Uterus (tissue), 3 donors: ENCODE measurements at regions not wholly inside any gene's neighbourhood (a gene's known extent, or its start where the extent isn't known, plus 50 kb on each side); places are given as distances from the start of the nearest gene placed in this dataset.
A peak's percentile ranks its signal among the peaks of the same experiment; 100 is the strongest.

Source experiments
- DNase-seq, 2 donors: peaks; one replicate each; pipeline ENCODE4 v3.0.0-alpha.2; 2019 to 2020
- H3K27ac ChIP-seq, 2 donors: fragments of 200-600 bp; sonication (generic); 1 replicate in 1 of 2; 2 replicates in 1 of 2; pipeline ENCODE4 v1.5.1; 2016 to 2018
- H3K27me3 ChIP-seq, 2 donors: fragments of 200-600 bp; sonication (generic); one replicate each; pipeline ENCODE4 v1.5.1; 2018 to 2019; ENCODE audit warnings: control low read depth in 1 of 2
- H3K36me3 ChIP-seq, 2 donors: fragments of 200-600 bp; sonication (generic); one replicate each; pipeline ENCODE4 v1.5.1; 2019; ENCODE audit warnings: control low read depth in 1 of 2
- H3K4me1 ChIP-seq, 2 donors: fragments of 200-600 bp; sonication (generic); one replicate each; pipeline ENCODE4 v1.5.1; 2018 to 2019; ENCODE audit warnings: control low read depth in 1 of 2
- H3K4me3 ChIP-seq, 2 donors: fragments of 200-600 bp; sonication (generic); 1 replicate in 1 of 2; 2 replicates in 1 of 2; pipeline ENCODE4 v1.5.1; 2018 to 2019; ENCODE audit warnings: mild to moderate bottlenecking in 1 of 2
- H3K9me3 ChIP-seq, 2 donors: fragments of 200-600 bp; sonication (generic); one replicate each; pipeline ENCODE4 v1.5.1; 2019; ENCODE audit warnings: control low read depth in 1 of 2
- CTCF ChIP-seq, 4 experiments: fragments of 200-600 bp in 2 of 4; fragments of 450-650 bp in 2 of 4; sonication (generic) in 2 of 4; IDR thresholded peaks; one replicate each; pipeline ENCODE4 v1.5.1; 2016 to 2019; ENCODE audit warnings: antibody characterized with exemption in 4 of 4, mild to moderate bottlenecking in 2 of 4, moderate library complexity in 1 of 4
- POLR2A ChIP-seq, 2 donors: fragments of 450-650 bp; IDR thresholded peaks; one replicate each; pipeline ENCODE4 v1.6.1; 2016; ENCODE audit warnings: antibody characterized with exemption in 2 of 2, mild to moderate bottlenecking in 1 of 2, moderate library complexity in 1 of 2
- intact Hi-C: fragments of 100-400 bp; cut with DNase I; formaldehyde crosslinking; loops from one replicate; pipeline ENCODE4 v1.15.1; 2023; ENCODE audit warnings: low total_unique reads
- donor health status: DM: yes; HTN: yes; CAD: no.

- intact Hi-C loops: no loop called here
- Histone ChIP-seq H3K36me3 (no peaks in the 10 kb centered on the region), H3K27ac (peak overlapping the region in 1 of 2 donors; percentile 5), H3K27me3 (no peaks in the 10 kb centered on the region), H3K4me1 (no peaks in the 10 kb centered on the region), H3K4me3 (no peak overlapping the region), H3K9me3 (no peaks in the 10 kb centered on the region)
- no peak for TF ChIP-seq CTCF (IDR thresholded peaks at IDR 0.05)
- TF ChIP-seq POLR2A (IDR thresholded peaks at IDR 0.05): no peak
- no peak for DNase-seq
These were observed 109.6 kb upstream of the ARHGEF3 start for GRCh38 chr3:56911363-56911762.

GRCh38 chr3:56909349-56909748 lies 107.6 kb upstream of the ARHGEF3 start:
- Histone ChIP-seq H3K27me3 (no peaks in the 10 kb centered on the region), H3K4me3 (no peak overlapping the region), H3K9me3 (no peaks in the 10 kb centered on the region), H3K4me1 (no peaks in the 10 kb centered on the region), H3K36me3 (no peaks in the 10 kb centered on the region), H3K27ac (no peak overlapping the region)
- TF ChIP-seq CTCF (IDR thresholded peaks at IDR 0.05) (no peak), POLR2A (IDR thresholded peaks at IDR 0.05) (no peak)
- intact Hi-C loops: no loop called here
- no peak for DNase-seq

- H3K9me3 ChIP-seq: no peaks in the 10 kb centered on the region
- H3K36me3 ChIP-seq: no peaks in the 10 kb centered on the region
- intact Hi-C loops: no loop called here
- H3K27me3 ChIP-seq: no peaks in the 10 kb centered on the region
- H3K4me3 ChIP-seq: no peak overlapping the region
- DNase-seq: no peak
- no peak overlapping the region for H3K27ac ChIP-seq
- no peaks in the 10 kb centered on the region for H3K4me1 ChIP-seq
- no peak for TF ChIP-seq CTCF (IDR thresholded peaks at IDR 0.05)
- TF ChIP-seq POLR2A (IDR thresholded peaks at IDR 0.05): no peak
These were observed 106.3 kb upstream of the ARHGEF3 start for GRCh38 chr3:56908004-56908403.

- Histone ChIP-seq H3K4me1 (no peaks in the 10 kb centered on the region), H3K4me3 (no peak overlapping the region), H3K27me3 (no peaks in the 10 kb centered on the region), H3K36me3 (no peaks in the 10 kb centered on the region), H3K9me3 (no peaks in the 10 kb centered on the region), H3K27ac (no peak overlapping the region)
- no peak for TF ChIP-seq CTCF (IDR thresholded peaks at IDR 0.05)
- TF ChIP-seq POLR2A (IDR thresholded peaks at IDR 0.05): no peak
- intact Hi-C loops: no loop called here
- DNase-seq: no peak
These were observed 102.9 kb upstream of the ARHGEF3 start for GRCh38 chr3:56904552-56905215.

GRCh38 chr3:56903231-56903782 lies 101.6 kb upstream of the ARHGEF3 start:
- no peak overlapping the region for H3K4me3 ChIP-seq
- DNase-seq: no peak
- H3K27me3 ChIP-seq: no peaks in the 10 kb centered on the region
- no peaks in the 10 kb centered on the region for H3K9me3 ChIP-seq
- intact Hi-C loops: no loop called here
- H3K4me1 ChIP-seq: no peaks in the 10 kb centered on the region
- no peak overlapping the region for H3K27ac ChIP-seq
- no peaks in the 10 kb centered on the region for H3K36me3 ChIP-seq
- TF ChIP-seq CTCF (IDR thresholded peaks at IDR 0.05) (no peak), POLR2A (IDR thresholded peaks at IDR 0.05) (no peak)
